ENCODE measurements at regions not wholly inside any gene's neighbourhood (a gene's known extent, or its start where the extent isn't known, plus 50 kb on each side); places are given as distances from the start of the nearest gene placed in this dataset.

GRCh38 chr6:115398607-115399006 is 662.1 kb downstream of the FRK start:
- Mint-ChIP-seq H3K9me3 (peaks cover 10% of the 10 kb centered on the region), H3K27me3 (no peaks in the 10 kb centered on the region), H3K36me3 (ENCODE audit: low read depth) (no peaks in the 10 kb centered on the region), H3K4me1 (no peaks in the 10 kb centered on the region), H3K4me3 (no peak overlapping the region), H3K27ac (no peak overlapping the region)
- ChIA-PET POLR2A (no interaction called here), CTCF (no interaction called here)
- TF ChIP-seq CTCF (IDR thresholded peaks at IDR 0.05) = no peak
- intact Hi-C loops (cut with micrococcal nuclease) = no loop called here
- ATAC-seq (ENCODE audit: low read depth) = no peak
- no peak for DNase-seq

- Mint-ChIP-seq H3K36me3 (ENCODE audit: low read depth) (no peaks in the 10 kb centered on the region), H3K27ac (no peak overlapping the region), H3K27me3 (no peaks in the 10 kb centered on the region), H3K9me3 (peaks cover 3% of the 10 kb centered on the region), H3K4me1 (no peaks in the 10 kb centered on the region), H3K4me3 (no peak overlapping the region)
- no peak for ATAC-seq (ENCODE audit: low read depth)
- ChIA-PET POLR2A (no interaction called here), CTCF (no interaction called here)
- intact Hi-C loops (cut with micrococcal nuclease) = no loop called here
- no peak for DNase-seq
- no peak for TF ChIP-seq CTCF (IDR thresholded peaks at IDR 0.05)
These were observed 664.4 kb downstream of the FRK start for GRCh38 chr6:115396112-115396906.

GRCh38 chr6:115393821-115394220 is 666.9 kb downstream of the FRK start:
- ATAC-seq (ENCODE audit: low read depth) (no peak), DNase-seq (no peak)
- TF ChIP-seq CTCF (IDR thresholded peaks at IDR 0.05) = no peak
- Mint-ChIP-seq H3K4me1 (no peaks in the 10 kb centered on the region), H3K9me3 (peaks cover 7% of the 10 kb centered on the region), H3K36me3 (ENCODE audit: low read depth) (no peaks in the 10 kb centered on the region), H3K27ac (no peak overlapping the region), H3K27me3 (no peaks in the 10 kb centered on the region), H3K4me3 (no peak overlapping the region)
- ChIA-PET CTCF (no interaction called here), POLR2A (no interaction called here)
- intact Hi-C loops (cut with micrococcal nuclease) = no loop called here

GRCh38 chr6:115370202-115370601 is 690.5 kb downstream of the FRK start:
- Mint-ChIP-seq H3K9me3 (peaks cover 9% of the 10 kb centered on the region), H3K4me1 (no peaks in the 10 kb centered on the region), H3K36me3 (ENCODE audit: low read depth) (no peaks in the 10 kb centered on the region), H3K27me3 (no peaks in the 10 kb centered on the region), H3K4me3 (no peak overlapping the region), H3K27ac (no peak overlapping the region)
- intact Hi-C loops (cut with micrococcal nuclease) = no loop called here
- DNase-seq = no peak
- no peak for ATAC-seq (ENCODE audit: low read depth)
- no peak for TF ChIP-seq CTCF (IDR thresholded peaks at IDR 0.05)
- POLR2A ChIA-PET = no interaction called here
- CTCF ChIA-PET = no interaction called here

- Mint-ChIP-seq H3K4me1 (no peaks in the 10 kb centered on the region), H3K27me3 (no peaks in the 10 kb centered on the region), H3K4me3 (no peak overlapping the region), H3K27ac (no peak overlapping the region), H3K9me3 (peaks cover 13% of the 10 kb centered on the region), H3K36me3 (ENCODE audit: low read depth) (no peaks in the 10 kb centered on the region)
- TF ChIP-seq CTCF (IDR thresholded peaks at IDR 0.05) = no peak
- CTCF ChIA-PET = no interaction called here
- ATAC-seq (ENCODE audit: low read depth) = no peak
- POLR2A ChIA-PET = no interaction called here
- intact Hi-C loops (cut with micrococcal nuclease) = no loop called here
- DNase-seq = no peak
These were observed 694.9 kb downstream of the FRK start for GRCh38 chr6:115365783-115366182.
